K562 (cell line): ENCODE measurements at regions not wholly inside any gene's neighbourhood (a gene's known extent, or its start where the extent isn't known, plus 50 kb on each side); places are given as distances from the start of the nearest gene placed in this dataset.

Source experiments
- ATAC-seq: fragments of 200-7000 bp; cut with Tn5 transposase; 3 replicates; pipeline ENCODE4 v1.9.1; 2020; ENCODE audit warnings: moderate library complexity
- BruUV-seq: library from RNA; stranded (reverse); fragments of 400-500 nt; replicated peaks from 2 replicates; lab custom pipeline; 2021; lab: Mats Ljungman, UMichigan
- CTCF ChIA-PET: fragments of 300-600 bp; formaldehyde crosslinking; extraction: SDS; loops from one replicate; lab custom pipeline; 2021; ENCODE audit warnings: low intra/inter-chr PET ratio; lab: Yijun Ruan, JAX
- POLR2A ChIA-PET: fragments of 300-600, 350-650 bp; sonication (Branson Sonifier 250); formaldehyde crosslinking; extraction: SDS; loops from one replicate; lab custom pipeline; 2021; ENCODE audit warnings: antibody characterized with exemption, inconsistent platforms; lab: Yijun Ruan, JAX
- DNase-seq, 4 experiments: peaks; one replicate each; pipeline versions ENCODE4 v3.0.0 to v3.0.0-alpha.2; 2011 to 2018; ENCODE audit warnings: low spot score in 3 of 4, mixed read lengths in 3 of 4; ENCODE audit errors: extremely low read depth in 1 of 4
- FAIRE-seq: peaks from 2 replicates; lab custom pipeline; 2011; peaks lifted over from hg19 to GRCh38; lab: Jason Lieb, UNC
- H2AFZ ChIP-seq: 2 replicates; pipeline ENCODE4 v1.6.0; 2011; ENCODE audit warnings: low read depth, low read length, control low read depth, inconsistent platforms
- H3K27ac ChIP-seq: fragments of 200-600 bp; 3 replicates; pipeline ENCODE4 v1.8.0; 2011; ENCODE audit warnings: low read depth, mild to moderate bottlenecking, control low read depth, inconsistent platforms, low read length, moderate library complexity, mixed read lengths; ENCODE audit errors: extremely low read depth
- H3K27me3 ChIP-seq, 2 experiments: fragments of 300-600 bp in 1 of 2; 2 replicates in 1 of 2; 3 replicates in 1 of 2; pipeline versions ENCODE4 v1.6.0 to v1.8.0; 2011; ENCODE audit warnings: inconsistent platforms in 2 of 2, low read length in 2 of 2, mild to moderate bottlenecking in 1 of 2, mixed read lengths in 1 of 2, moderate library complexity in 1 of 2; ENCODE audit not compliant: control insufficient read depth in 2 of 2, insufficient read depth in 2 of 2
- H3K36me3 ChIP-seq: fragments of 300-600 bp; 3 replicates; pipeline ENCODE4 v1.8.0; 2011; ENCODE audit warnings: mild to moderate bottlenecking, low read length, inconsistent platforms; ENCODE audit not compliant: control insufficient read depth, insufficient read depth
- H3K4me1 ChIP-seq, 2 experiments: fragments of 200-600 bp in 1 of 2; replicated peaks in 1 of 2; 2 replicates in 1 of 2; 3 replicates in 1 of 2; pipeline versions ENCODE4 v1.5.1 to v1.8.0; 2011; ENCODE audit warnings: inconsistent platforms in 2 of 2, low read length in 2 of 2, mild to moderate bottlenecking in 1 of 2, mixed read lengths in 1 of 2, moderate library complexity in 1 of 2; ENCODE audit not compliant: control insufficient read depth in 2 of 2, insufficient read depth in 2 of 2
- H3K4me2 ChIP-seq: 2 replicates; pipeline ENCODE4 v1.6.1; 2011; ENCODE audit warnings: low read length, control low read depth, inconsistent platforms, mixed read lengths; ENCODE audit not compliant: insufficient read depth
- H3K4me3 ChIP-seq: fragments of 200-600 bp; sonication (generic), shearing (Covaris generic); 2 replicates; pipeline ENCODE4 v1.5.1; 2016; ENCODE audit warnings: control low read depth, inconsistent platforms
- H3K79me2 ChIP-seq: fragments of 200-600 bp; 3 replicates; pipeline ENCODE4 v1.8.0; 2011; ENCODE audit warnings: low read length, inconsistent platforms; ENCODE audit not compliant: control insufficient read depth, insufficient read depth
- H3K9ac ChIP-seq, 2 experiments: 2 replicates each; pipeline versions ENCODE4 v1.6.0 to v1.6.1; 2011; ENCODE audit warnings: low read depth in 2 of 2, low read length in 2 of 2, control low read depth in 1 of 2, inconsistent platforms in 1 of 2, mild to moderate bottlenecking in 1 of 2, mixed read lengths in 1 of 2; ENCODE audit not compliant: insufficient read depth in 1 of 2
- H3K9me1 ChIP-seq: one replicate; pipeline ENCODE4 v1.6.0; 2011; ENCODE audit warnings: inconsistent platforms, mild to moderate bottlenecking, low read length, moderate library complexity; ENCODE audit not compliant: control insufficient read depth, insufficient read depth
- H3K9me3 ChIP-seq: replicated peaks from 2 replicates; pipeline ENCODE4 v1.5.1; 2011; ENCODE audit warnings: low read depth, low read length, inconsistent platforms; ENCODE audit not compliant: control insufficient read depth, insufficient read depth
- H4K20me1 ChIP-seq: replicated peaks from 2 replicates; pipeline ENCODE4 v1.6.1; 2011; ENCODE audit warnings: low read length, inconsistent platforms, mixed read lengths; ENCODE audit not compliant: control insufficient read depth, insufficient read depth
- HNRNPK ChIP-seq: fragments of 200-400 bp; formaldehyde crosslinking; IDR thresholded peaks from one replicate; pipeline ENCODE4 v1.6.1; 2018; ENCODE audit warnings: mild to moderate bottlenecking, low read depth, low read length; ENCODE audit not compliant: poor library complexity, severe bottlenecking
- WGBS: fragments of 100-300 bp; shearing (Covaris generic); methylation state at CpG from one replicate; pipeline ENCODE4 v1.1.6; 2016; ENCODE audit warnings: low coverage, mixed read lengths; ENCODE audit not compliant: insufficient coverage; ENCODE audit errors: missing lambda C conversion rate; 5-methylcytosine and 5-hydroxymethylcytosine counted together
- in situ Hi-C: fragments of 300-500 bp; cut with MboI; formaldehyde crosslinking; loops from 4 replicates; pipeline ENCODE4 v1.15.0; 2018; ENCODE audit warnings: inconsistent platforms, mixed read lengths
- intact Hi-C: fragments of 100-400 bp; cut with micrococcal nuclease; formaldehyde crosslinking; loops from 2 replicates; pipeline ENCODE4 v1.14.2; 2022
- TF ChIP-seq, protein P1 (sequence below): fragments of 250-450 bp; sonication (Bioruptor Pico); IDR thresholded peaks from 2 replicates; pipeline ENCODE4 v1.5.0; 2021; ENCODE audit warnings: mild to moderate bottlenecking, moderate library complexity
- TF ChIP-seq, protein P2 (sequence below): fragments of 250-450 bp; sonication (Bioruptor Pico); IDR thresholded peaks from 2 replicates; pipeline ENCODE4 v1.4.0; 2020; ENCODE audit warnings: mild to moderate bottlenecking, moderate library complexity
- TF ChIP-seq, protein P3 (sequence below): fragments of 250-450 bp; sonication (Bioruptor Pico); IDR thresholded peaks from 2 replicates; pipeline ENCODE4 v1.4.0; 2020; ENCODE audit warnings: mild to moderate bottlenecking

DNA sequence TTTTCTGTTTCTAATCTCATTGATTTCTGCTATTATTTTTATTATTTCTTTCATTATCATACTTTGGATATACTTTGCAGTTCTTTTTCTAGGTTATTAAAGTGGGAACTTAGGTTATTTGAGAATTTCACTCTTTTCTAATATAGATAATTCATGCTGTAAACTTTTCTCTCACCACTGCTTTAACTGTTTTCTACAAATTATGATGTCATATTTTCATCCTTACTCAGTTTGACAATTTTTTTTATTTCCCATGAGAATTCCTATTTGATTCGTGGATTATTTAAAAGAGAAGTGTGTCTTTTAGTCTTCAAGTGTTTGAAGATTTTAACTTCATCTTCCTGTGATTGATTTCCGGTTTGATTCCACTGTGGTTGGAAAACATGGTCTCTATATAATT lies 336.8 kb upstream of the SALL1 start (continued):
- TF ChIP-seq, protein P1, sequence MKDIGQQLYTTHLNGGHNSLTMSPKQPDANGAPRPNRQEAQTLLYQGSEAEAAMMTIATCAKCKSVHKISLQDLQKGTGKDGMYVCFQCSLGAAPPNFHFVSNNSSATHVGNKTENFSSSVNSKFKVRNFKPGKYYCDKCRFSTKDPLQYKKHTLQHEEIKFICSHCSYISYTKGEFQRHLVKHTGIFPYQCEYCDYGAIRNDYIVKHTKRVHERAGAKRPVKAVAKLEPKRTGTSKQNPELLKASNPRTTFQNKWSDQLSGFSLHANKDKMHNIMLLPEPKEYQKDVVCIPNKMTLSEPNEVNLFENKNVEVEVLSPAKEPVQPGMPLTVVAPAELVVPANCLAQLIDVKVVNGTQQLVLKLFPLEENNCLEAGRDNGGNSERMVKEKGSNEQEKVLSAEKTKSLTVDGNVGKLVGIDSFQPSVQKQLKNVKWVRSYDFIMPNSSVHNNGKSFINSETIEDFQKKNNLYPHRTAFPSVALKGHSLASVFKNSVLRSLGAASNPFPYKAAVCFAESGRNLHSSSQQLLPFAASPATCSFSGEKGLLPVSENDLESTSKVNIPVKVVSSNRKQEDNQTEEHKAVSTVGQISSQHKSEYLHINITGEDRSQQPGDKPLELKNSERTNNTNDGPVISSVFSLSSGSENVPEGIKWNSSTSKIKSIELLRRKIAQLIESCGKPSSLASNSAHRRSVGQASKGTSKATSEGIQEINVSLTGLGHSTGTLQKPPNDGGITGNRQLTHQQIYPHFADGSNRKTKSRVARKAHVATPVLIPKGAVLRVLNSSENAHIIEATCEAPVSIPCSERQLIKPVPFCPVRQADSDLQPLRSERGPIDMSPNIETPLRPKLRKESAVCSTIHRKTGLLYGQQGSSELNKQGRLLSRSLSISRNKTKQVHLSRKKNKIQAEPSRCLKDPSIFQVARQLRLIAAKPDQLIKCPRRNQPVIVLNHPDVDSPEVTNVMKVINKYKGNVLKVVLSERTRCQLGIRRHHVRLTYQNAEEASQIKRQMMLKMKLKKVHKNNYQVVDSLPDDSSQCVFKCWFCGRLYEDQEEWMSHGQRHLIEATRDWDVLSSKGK (CRISPR knock-in tag) = no peak

DNA sequence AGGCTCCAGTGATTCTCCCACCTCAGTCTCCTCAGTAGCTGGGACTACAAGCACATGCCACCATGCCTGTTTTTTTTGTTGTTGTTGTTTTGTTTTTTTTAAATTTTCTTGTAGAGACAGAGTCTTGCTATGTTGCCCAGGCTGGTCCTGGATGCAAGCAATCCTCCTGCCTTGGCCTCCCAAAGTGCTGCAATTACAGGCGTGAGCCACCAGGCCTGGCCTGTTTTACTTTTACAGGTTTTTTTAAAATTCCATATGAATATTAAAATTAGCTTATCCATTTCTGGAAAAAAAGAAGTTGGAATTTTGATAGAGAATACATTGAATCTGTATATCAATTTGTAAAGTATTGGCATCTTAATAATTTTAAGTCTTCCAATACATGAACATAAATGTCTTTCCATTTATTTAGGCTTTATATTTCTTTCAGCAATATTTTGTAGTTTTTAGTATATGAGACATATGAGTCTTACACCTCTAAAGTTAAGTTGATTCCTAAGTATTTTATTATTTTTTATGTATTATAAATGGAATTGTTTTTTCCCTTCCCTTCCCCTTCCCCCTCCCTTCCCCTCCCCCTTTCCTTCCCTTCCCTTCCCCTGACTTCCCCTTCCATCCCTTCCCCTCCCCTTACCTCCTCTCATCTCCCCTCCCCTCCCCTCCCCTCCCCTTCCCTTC lies 323.5 kb upstream of the SALL1 start:
- Histone ChIP-seq H3K9ac (no peak overlapping the region), H3K4me1 (no peaks in the 10 kb centered on the region), H2AFZ (no peak overlapping the region), H3K27ac (no peak overlapping the region), H4K20me1 (no peaks in the 10 kb centered on the region), H3K4me3 (no peak overlapping the region), H3K9me1 (no peaks in the 10 kb centered on the region), H3K9me3 (no peaks in the 10 kb centered on the region), H3K79me2 (no peaks in the 10 kb centered on the region), H3K4me2 (no peak overlapping the region), H3K36me3 (no peaks in the 10 kb centered on the region), H3K27me3 (no peaks in the 10 kb centered on the region)
- TF ChIP-seq, protein P2, sequence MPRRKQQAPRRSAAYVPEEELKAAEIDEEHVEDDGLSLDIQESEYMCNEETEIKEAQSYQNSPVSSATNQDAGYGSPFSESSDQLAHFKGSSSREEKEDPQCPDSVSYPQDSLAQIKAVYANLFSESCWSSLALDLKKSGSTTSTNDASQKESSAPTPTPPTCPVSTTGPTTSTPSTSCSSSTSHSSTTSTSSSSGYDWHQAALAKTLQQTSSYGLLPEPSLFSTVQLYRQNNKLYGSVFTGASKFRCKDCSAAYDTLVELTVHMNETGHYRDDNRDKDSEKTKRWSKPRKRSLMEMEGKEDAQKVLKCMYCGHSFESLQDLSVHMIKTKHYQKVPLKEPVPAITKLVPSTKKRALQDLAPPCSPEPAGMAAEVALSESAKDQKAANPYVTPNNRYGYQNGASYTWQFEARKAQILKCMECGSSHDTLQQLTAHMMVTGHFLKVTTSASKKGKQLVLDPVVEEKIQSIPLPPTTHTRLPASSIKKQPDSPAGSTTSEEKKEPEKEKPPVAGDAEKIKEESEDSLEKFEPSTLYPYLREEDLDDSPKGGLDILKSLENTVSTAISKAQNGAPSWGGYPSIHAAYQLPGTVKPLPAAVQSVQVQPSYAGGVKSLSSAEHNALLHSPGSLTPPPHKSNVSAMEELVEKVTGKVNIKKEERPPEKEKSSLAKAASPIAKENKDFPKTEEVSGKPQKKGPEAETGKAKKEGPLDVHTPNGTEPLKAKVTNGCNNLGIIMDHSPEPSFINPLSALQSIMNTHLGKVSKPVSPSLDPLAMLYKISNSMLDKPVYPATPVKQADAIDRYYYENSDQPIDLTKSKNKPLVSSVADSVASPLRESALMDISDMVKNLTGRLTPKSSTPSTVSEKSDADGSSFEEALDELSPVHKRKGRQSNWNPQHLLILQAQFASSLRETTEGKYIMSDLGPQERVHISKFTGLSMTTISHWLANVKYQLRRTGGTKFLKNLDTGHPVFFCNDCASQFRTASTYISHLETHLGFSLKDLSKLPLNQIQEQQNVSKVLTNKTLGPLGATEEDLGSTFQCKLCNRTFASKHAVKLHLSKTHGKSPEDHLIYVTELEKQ (CRISPR knock-in tag) = no peak
- TF ChIP-seq, protein P3, sequence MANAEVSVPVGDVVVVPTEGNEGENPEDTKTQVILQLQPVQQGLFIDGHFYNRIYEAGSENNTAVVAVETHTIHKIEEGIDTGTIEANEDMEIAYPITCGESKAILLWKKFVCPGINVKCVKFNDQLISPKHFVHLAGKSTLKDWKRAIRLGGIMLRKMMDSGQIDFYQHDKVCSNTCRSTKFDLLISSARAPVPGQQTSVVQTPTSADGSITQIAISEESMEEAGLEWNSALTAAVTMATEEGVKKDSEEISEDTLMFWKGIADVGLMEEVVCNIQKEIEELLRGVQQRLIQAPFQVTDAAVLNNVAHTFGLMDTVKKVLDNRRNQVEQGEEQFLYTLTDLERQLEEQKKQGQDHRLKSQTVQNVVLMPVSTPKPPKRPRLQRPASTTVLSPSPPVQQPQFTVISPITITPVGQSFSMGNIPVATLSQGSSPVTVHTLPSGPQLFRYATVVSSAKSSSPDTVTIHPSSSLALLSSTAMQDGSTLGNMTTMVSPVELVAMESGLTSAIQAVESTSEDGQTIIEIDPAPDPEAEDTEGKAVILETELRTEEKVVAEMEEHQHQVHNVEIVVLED (CRISPR knock-in tag) = no peak
- peak; percentile 75 for TF ChIP-seq HNRNPK
- no TSS peak for BruUV-seq
- in situ Hi-C loops (no loop called here), intact Hi-C loops (no loop called here)
- POLR2A ChIA-PET = no interaction called here
- DNase-seq (no peak), FAIRE-seq (no peak), ATAC-seq (no peak)
- CTCF ChIA-PET = no interaction called here
- WGBS = 0% methylated on average over 1 of the region's 1 CpG
